Medulla oblongata (tissue), 1 donor: ENCODE measurements at regions not wholly inside any gene's neighbourhood (a gene's known extent, or its start where the extent isn't known, plus 50 kb on each side); places are given as distances from the start of the nearest gene placed in this dataset.

ENCODE experiments used
- DNase-seq: peaks from one replicate; pipeline ENCODE4 v3.0.0-alpha.2; 2015; ENCODE audit errors: extremely low spot score

- DNase-seq = peak; percentile 67
These were observed 565.2 kb upstream of the MARCKS start for GRCh38 chr6:113291751-113292445.

GRCh38 chr6:113292646-113293422 lies 564.3 kb upstream of the MARCKS start:
- DNase-seq = no peak

- no peak for DNase-seq
These were observed 563.8 kb upstream of the MARCKS start for GRCh38 chr6:113293423-113293740.

- DNase-seq = no peak
These were observed 557.6 kb upstream of the MARCKS start for GRCh38 chr6:113299531-113299930.

GRCh38 chr6:113301651-113302050 lies 555.5 kb upstream of the MARCKS start:
- no peak for DNase-seq

- DNase-seq = no peak
These were observed 553.0 kb upstream of the MARCKS start for GRCh38 chr6:113304116-113304515.

GRCh38 chr6:113306552-113307145 lies 550.5 kb upstream of the MARCKS start:
- DNase-seq = no peak

GRCh38 chr6:113308266-113308665 lies 548.9 kb upstream of the MARCKS start:
- DNase-seq = no peak

- DNase-seq = no peak
These were observed 543.3 kb upstream of the MARCKS start for GRCh38 chr6:113313841-113314240.

- no peak for DNase-seq
These were observed 542.0 kb upstream of the MARCKS start for GRCh38 chr6:113315165-113315564.

- DNase-seq = no peak
These were observed 541.3 kb upstream of the MARCKS start for GRCh38 chr6:113315879-113316278.

GRCh38 chr6:113317442-113317841 lies 539.7 kb upstream of the MARCKS start:
- no peak for DNase-seq

GRCh38 chr6:113317891-113318574 lies 539.1 kb upstream of the MARCKS start:
- DNase-seq = peak; percentile 42

- no peak for DNase-seq
These were observed 538.6 kb upstream of the MARCKS start for GRCh38 chr6:113318575-113318917.

- DNase-seq = no peak
These were observed 536.5 kb upstream of the MARCKS start for GRCh38 chr6:113320653-113321052.

GRCh38 chr6:113326781-113327180 lies 530.4 kb upstream of the MARCKS start:
- no peak for DNase-seq

- peak; percentile 76 for DNase-seq
These were observed 528.2 kb upstream of the MARCKS start for GRCh38 chr6:113328886-113329381.

GRCh38 chr6:113329942-113330635 lies 527.1 kb upstream of the MARCKS start:
- DNase-seq = no peak

GRCh38 chr6:113330636-113330946 lies 526.6 kb upstream of the MARCKS start:
- DNase-seq = no peak

GRCh38 chr6:113331021-113331420 lies 526.1 kb upstream of the MARCKS start:
- peak; percentile 22 for DNase-seq

- no peak for DNase-seq
These were observed 518.5 kb upstream of the MARCKS start for GRCh38 chr6:113338644-113339043.

- DNase-seq = no peak
These were observed 517.9 kb upstream of the MARCKS start for GRCh38 chr6:113339209-113339608.
